IMR-90 (cell line): ENCODE measurements at regions not wholly inside any gene's neighbourhood (a gene's known extent, or its start where the extent isn't known, plus 50 kb on each side); places are given as distances from the start of the nearest gene placed in this dataset.
A peak's percentile ranks its signal among the peaks of the same experiment; 100 is the strongest.

Experiments
- ATAC-seq: fragments of 200-7000 bp; cut with Tn5 transposase; 2 replicates; pipeline ENCODE4 v1.9.1; 2020; ENCODE audit warnings: low read depth, mild to moderate bottlenecking, moderate library complexity
- BruUV-seq: library from RNA; stranded (reverse); fragments of 400-500 nt; replicated peaks from 2 replicates; lab custom pipeline; 2021; lab: Mats Ljungman, UMichigan
- CTCF ChIA-PET: fragments of 300-600 bp; formaldehyde crosslinking; extraction: SDS; loops from one replicate; lab custom pipeline; 2021; ENCODE audit warnings: antibody characterized with exemption; lab: Yijun Ruan, JAX
- POLR2A ChIA-PET: fragments of 300-600 bp; sonication (Branson Sonifier 250); formaldehyde crosslinking; loops from one replicate; lab custom pipeline; 2022; ENCODE audit warnings: antibody characterized with exemption; ENCODE audit not compliant: unreplicated experiment; lab: Charles Lee
- DNase-seq: peaks from one replicate; pipeline ENCODE4 v3.0.0; 2013
- H2AFZ ChIP-seq: replicated peaks from 2 replicates; pipeline ENCODE3; 2013; ENCODE audit warnings: low read length, mild to moderate bottlenecking; ENCODE audit not compliant: poor library complexity
- H2AK5ac ChIP-seq: 2 replicates; pipeline ENCODE4 v1.6.1; 2013; ENCODE audit warnings: low read depth, low read length, inconsistent platforms
- H2AK9ac ChIP-seq: replicated peaks from 2 replicates; pipeline ENCODE3; 2013; ENCODE audit warnings: mild to moderate bottlenecking, low read depth, low read length, moderate library complexity; ENCODE audit not compliant: poor library complexity
- H2BK120ac ChIP-seq: 2 replicates; pipeline ENCODE4 v1.6.1; 2013; ENCODE audit warnings: low read depth, low read length, inconsistent platforms
- H2BK15ac ChIP-seq: 3 replicates; pipeline ENCODE4 v1.6.1; 2013; ENCODE audit warnings: low read depth, low read length, inconsistent platforms
- H2BK20ac ChIP-seq: 2 replicates; pipeline ENCODE4 v1.6.1; 2013; ENCODE audit warnings: low read depth, mild to moderate bottlenecking, inconsistent platforms, low read length, moderate library complexity
- H2BK5ac ChIP-seq: 2 replicates; pipeline ENCODE4 v1.6.1; 2013; ENCODE audit warnings: mild to moderate bottlenecking, low read depth, low read length, inconsistent platforms; ENCODE audit not compliant: poor library complexity, severe bottlenecking
- H3K14ac ChIP-seq: replicated peaks from 2 replicates; pipeline ENCODE4 v1.6.1; 2013; ENCODE audit warnings: low read depth, low read length, inconsistent platforms
- H3K18ac ChIP-seq: 2 replicates; pipeline ENCODE4 v1.6.1; 2013; ENCODE audit warnings: low read depth, low read length, control low read depth
- H3K23ac ChIP-seq: 2 replicates; pipeline ENCODE4 v1.6.1; 2013; ENCODE audit warnings: low read depth, low read length, inconsistent platforms
- H3K27ac ChIP-seq: 2 replicates; pipeline ENCODE4 v1.5.1; 2013; ENCODE audit warnings: mild to moderate bottlenecking, control low read depth, low read length; ENCODE audit not compliant: insufficient read depth
- H3K27me3 ChIP-seq: 2 replicates; pipeline ENCODE4 v1.6.1; 2013; ENCODE audit warnings: low read length; ENCODE audit not compliant: control insufficient read depth, insufficient read depth
- H3K36me3 ChIP-seq: 2 replicates; pipeline ENCODE4 v1.6.1; 2013; ENCODE audit warnings: low read length, mixed read lengths; ENCODE audit not compliant: control insufficient read depth, insufficient read depth
- H3K4ac ChIP-seq: 2 replicates; pipeline ENCODE4 v1.6.1; 2013; ENCODE audit warnings: low read depth, low read length, inconsistent platforms
- H3K4me1 ChIP-seq: 2 replicates; pipeline ENCODE4 v1.6.1; 2013; ENCODE audit warnings: low read length, mixed read lengths; ENCODE audit not compliant: control insufficient read depth, insufficient read depth
- H3K4me2 ChIP-seq: 2 replicates; pipeline ENCODE4 v1.6.1; 2013; ENCODE audit warnings: low read depth, mild to moderate bottlenecking, control low read depth, low read length, moderate library complexity
- H3K4me3 ChIP-seq: 2 replicates; pipeline ENCODE4 v1.5.1; 2013; ENCODE audit warnings: low read depth, mild to moderate bottlenecking, control low read depth, low read length, moderate library complexity; ENCODE audit not compliant: insufficient read depth
- H3K56ac ChIP-seq: 2 replicates; pipeline ENCODE4 v1.6.1; 2013; ENCODE audit warnings: low read length, inconsistent platforms; ENCODE audit not compliant: insufficient read depth; ENCODE audit errors: extremely low read depth
- H3K79me1 ChIP-seq, 2 experiments: 2 replicates each; pipeline ENCODE4 v1.6.1; 2013; ENCODE audit warnings: low read length in 2 of 2, inconsistent platforms in 1 of 2, low read depth in 1 of 2
- H3K9ac ChIP-seq: 2 replicates; pipeline ENCODE4 v1.6.1; 2013; ENCODE audit warnings: low read depth, low read length, control low read depth
- H3K9me1 ChIP-seq: 2 replicates; pipeline ENCODE4 v1.6.1; 2013; ENCODE audit warnings: low read length, inconsistent platforms; ENCODE audit not compliant: insufficient read depth
- H3K9me3 ChIP-seq: 2 replicates; pipeline ENCODE4 v1.6.1; 2013; ENCODE audit warnings: low read length; ENCODE audit not compliant: control insufficient read depth, insufficient read depth
- H4K20me1 ChIP-seq: 2 replicates; pipeline ENCODE4 v1.6.1; 2013; ENCODE audit warnings: low read length, inconsistent platforms; ENCODE audit not compliant: insufficient read depth
- H4K5ac ChIP-seq: 2 replicates; pipeline ENCODE4 v1.6.1; 2013; ENCODE audit warnings: mild to moderate bottlenecking, low read depth, low read length, control low read depth
- H4K8ac ChIP-seq, 2 experiments: 2 replicates each; pipeline ENCODE4 v1.6.1; 2013; ENCODE audit warnings: low read depth in 2 of 2, low read length in 2 of 2, control low read depth in 1 of 2, inconsistent platforms in 1 of 2
- H4K91ac ChIP-seq: 2 replicates; pipeline ENCODE4 v1.6.1; 2013; ENCODE audit warnings: low read depth, low read length, inconsistent platforms; ENCODE audit not compliant: insufficient read depth
- CEBPB ChIP-seq: IDR thresholded peaks from 2 replicates; pipeline ENCODE4 v1.6.1; 2012; ENCODE audit warnings: low read depth, low read length, improper control_type of control experiment
- MAFK ChIP-seq: IDR thresholded peaks from 2 replicates; pipeline ENCODE4 v1.6.1; 2012; ENCODE audit warnings: low read depth, low read length, improper control_type of control experiment
- MAZ ChIP-seq: IDR thresholded peaks from 2 replicates; pipeline ENCODE4 v1.6.1; 2012; ENCODE audit warnings: low read depth, mild to moderate bottlenecking, low read length, improper control_type of control experiment, moderate library complexity, borderline replicate concordance
- MXI1 ChIP-seq: IDR thresholded peaks from 2 replicates; pipeline ENCODE4 v1.6.1; 2012; ENCODE audit warnings: low read depth, mild to moderate bottlenecking, low read length, moderate library complexity, borderline replicate concordance
- RFX5 ChIP-seq: IDR thresholded peaks from 2 replicates; pipeline ENCODE4 v1.8.0; 2012; ENCODE audit warnings: low read depth, mild to moderate bottlenecking, low read length, moderate library complexity
- WGBS, 2 experiments: methylation state at CpG; one replicate each; pipeline versions ENCODE4 v1.1.5 to v1.1.7; 2013; ENCODE audit warnings: missing lambda C conversion rate in 2 of 2; ENCODE audit not compliant: insufficient read length in 1 of 2; ENCODE audit errors: extremely low coverage in 2 of 2; 5-methylcytosine and 5-hydroxymethylcytosine counted together
- dilution Hi-C: fragments of 300-500 bp; cut with HindIII; formaldehyde crosslinking; loops from one replicate; pipeline ENCODE4 v1.14.3; 2018; ENCODE audit warnings: low sequenced_read_pairs; ENCODE audit not compliant: unreplicated experiment
- in situ Hi-C: fragments of 300-500 bp; cut with MboI; formaldehyde crosslinking; loops from 3 replicates; pipeline ENCODE4 v1.14.3; 2019; ENCODE audit warnings: low sequenced_read_pairs, inconsistent platforms, mixed read lengths
- intact Hi-C: fragments of 100-400 bp; cut with micrococcal nuclease; formaldehyde crosslinking; loops from 2 replicates; pipeline ENCODE4 v1.10.0; 2022
- TF ChIP-seq, protein P1 (sequence below): fragments of 150-350 bp; IDR thresholded peaks from 2 replicates; pipeline ENCODE4 v1.6.1; 2017; ENCODE audit warnings: mild to moderate bottlenecking, antibody characterized with exemption, low read length, low read depth

DNA sequence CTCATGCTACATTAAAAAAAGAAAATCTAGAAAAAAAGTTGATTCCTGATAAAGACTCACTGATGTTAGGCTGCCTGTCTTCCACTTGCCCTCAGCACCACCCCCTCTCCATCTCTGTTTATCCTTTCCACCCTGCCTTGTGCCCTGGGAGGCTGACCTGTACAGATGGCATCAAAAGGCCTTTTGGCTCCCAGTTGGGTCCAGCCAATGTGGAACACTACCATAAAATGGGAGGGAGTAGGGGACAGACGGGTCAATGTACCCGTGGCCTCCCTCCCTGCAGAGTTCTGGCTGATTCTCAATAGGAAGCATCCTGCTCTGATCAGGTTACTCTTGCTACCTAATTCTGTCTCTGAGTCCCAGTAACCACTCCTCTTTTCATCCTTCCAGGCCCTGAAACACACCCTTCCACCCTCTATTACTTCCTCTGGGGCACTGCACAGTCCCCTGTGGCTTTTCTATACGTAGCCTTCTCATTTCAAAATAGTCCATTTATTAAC lies 300.0 kb downstream of the HHIPL2 start:
- no TSS peak for BruUV-seq
- H3K27me3 ChIP-seq, result no peaks in the 10 kb centered on the region
- ChIA-PET POLR2A (no interaction called here), CTCF (no interaction called here)
- H2BK120ac ChIP-seq, result no peak overlapping the region
- H2BK5ac ChIP-seq, result no peak overlapping the region
- H3K18ac ChIP-seq, result no peak overlapping the region; the same call in 1 of the 2 replicates
- H4K8ac ChIP-seq, result no peak overlapping the region
- H3K4ac ChIP-seq, result no peak overlapping the region
- 0 out of 2 replicates have a peak overlapping the region, but pooled peaks have one; percentile 5 for H4K91ac ChIP-seq
- TF ChIP-seq, protein P1, sequence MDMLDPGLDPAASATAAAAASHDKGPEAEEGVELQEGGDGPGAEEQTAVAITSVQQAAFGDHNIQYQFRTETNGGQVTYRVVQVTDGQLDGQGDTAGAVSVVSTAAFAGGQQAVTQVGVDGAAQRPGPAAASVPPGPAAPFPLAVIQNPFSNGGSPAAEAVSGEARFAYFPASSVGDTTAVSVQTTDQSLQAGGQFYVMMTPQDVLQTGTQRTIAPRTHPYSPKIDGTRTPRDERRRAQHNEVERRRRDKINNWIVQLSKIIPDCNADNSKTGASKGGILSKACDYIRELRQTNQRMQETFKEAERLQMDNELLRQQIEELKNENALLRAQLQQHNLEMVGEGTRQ, result no peak
- no peak for TF ChIP-seq MAZ
- TF ChIP-seq RFX5, result no peak
- TF ChIP-seq CEBPB, result no peak
- TF ChIP-seq MXI1, result no peak
- no peak for TF ChIP-seq MAFK
- no peak overlapping the region; the same call in 1 of the 2 replicates for H4K5ac ChIP-seq
- H3K27ac ChIP-seq, result no peak overlapping the region
- DNase-seq (no peak), ATAC-seq (no peak)
- H2AK9ac ChIP-seq, result no peak overlapping the region
- in situ Hi-C loops, result no loop called here
- H3K4me2 ChIP-seq, result no peak overlapping the region
- dilution Hi-C loops, result no loop called here
- H3K14ac ChIP-seq, result no peak overlapping the region
- H3K9me1 ChIP-seq, result peaks cover 2% of the 10 kb centered on the region; the same call in 1 of the 2 replicates
- no CpG with 5 or more reads among the region's 3 CpGs for WGBS, 2 experiments
- no peak overlapping the region for H3K56ac ChIP-seq
- H3K23ac ChIP-seq, result no peak overlapping the region
- no peak overlapping the region for H3K4me3 ChIP-seq
- no peaks in the 10 kb centered on the region for H3K9me3 ChIP-seq
- H3K9ac ChIP-seq, result no peak overlapping the region
- H3K4me1 ChIP-seq, result peaks cover 4% of the 10 kb centered on the region
- H2BK20ac ChIP-seq, result peak overlapping the region; percentile 31; the same call in 1 of the 2 replicates
- no peak overlapping the region for H2AK5ac ChIP-seq
- H2AFZ ChIP-seq, result no peak overlapping the region
- 0 out of 3 replicates have a peak overlapping the region, but pooled peaks have one; percentile 28 for H2BK15ac ChIP-seq
- H4K20me1 ChIP-seq, result no peaks in the 10 kb centered on the region
- intact Hi-C loops, result loop anchor here (10.0 kb wide), 1 partner anchor 773 kb away; no protein-coding TSS in a partner anchor
- H3K79me1 ChIP-seq, result no peaks in the 10 kb centered on the region
- no peaks in the 10 kb centered on the region for H3K36me3 ChIP-seq
